H9 (cell line): ENCODE measurements at regions not wholly inside any gene's neighbourhood (a gene's known extent, or its start where the extent isn't known, plus 50 kb on each side); places are given as distances from the start of the nearest gene placed in this dataset.
"Not testable (repeated sequence)": the region's sequence is repeated elsewhere in the genome, so short reads cannot be mapped to it uniquely, and the experiment has no call there.

ENCODE experiments used
- DNase-seq: peaks from one replicate; pipeline ENCODE4 v3.0.0-alpha.2; 2017
- H2AFZ ChIP-seq: one replicate; pipeline ENCODE4 v1.6.1; 2013; ENCODE audit warnings: mild to moderate bottlenecking, low read length, control low read depth, moderate library complexity
- H2AK5ac ChIP-seq: 2 replicates; pipeline ENCODE4 v1.6.1; 2013; ENCODE audit warnings: low read length, control low read depth, mixed read lengths; ENCODE audit not compliant: insufficient read length
- H2BK120ac ChIP-seq: one replicate; pipeline ENCODE4 v1.6.1; 2013; ENCODE audit warnings: low read depth, mild to moderate bottlenecking, low read length, control low read depth, inconsistent platforms; ENCODE audit not compliant: poor library complexity, severe bottlenecking
- H2BK12ac ChIP-seq: 2 replicates; pipeline ENCODE4 v1.6.1; 2013; ENCODE audit warnings: low read length, control low read depth, mixed read lengths, low read depth; ENCODE audit not compliant: insufficient read length
- H2BK15ac ChIP-seq: 2 replicates; pipeline ENCODE4 v1.6.1; 2013; ENCODE audit warnings: low read depth, low read length, control low read depth
- H2BK20ac ChIP-seq: one replicate; pipeline ENCODE4 v1.6.1; 2013; ENCODE audit warnings: low read depth, mild to moderate bottlenecking, low read length, control low read depth, inconsistent platforms; ENCODE audit not compliant: poor library complexity, severe bottlenecking
- H2BK5ac ChIP-seq: 2 replicates; pipeline ENCODE4 v1.6.1; 2013; ENCODE audit warnings: low read length, control low read depth, mixed read lengths; ENCODE audit not compliant: insufficient read length
- H3K14ac ChIP-seq: 2 replicates; pipeline ENCODE4 v1.6.1; 2013; ENCODE audit warnings: low read length, control low read depth; ENCODE audit not compliant: insufficient read depth
- H3K18ac ChIP-seq: 2 replicates; pipeline ENCODE4 v1.6.1; 2013; ENCODE audit warnings: low read depth, mild to moderate bottlenecking, mixed read lengths, low read length, control low read depth; ENCODE audit not compliant: insufficient read length
- H3K23ac ChIP-seq: 2 replicates; pipeline ENCODE4 v1.6.1; 2013; ENCODE audit warnings: low read length, control low read depth, mixed read lengths, low read depth; ENCODE audit not compliant: insufficient read length
- H3K23me2 ChIP-seq: 2 replicates; pipeline ENCODE4 v1.6.1; 2013; ENCODE audit warnings: low read depth, mild to moderate bottlenecking, mixed read lengths, low read length, control low read depth; ENCODE audit not compliant: insufficient read length, poor library complexity, severe bottlenecking
- H3K27ac ChIP-seq: 2 replicates; pipeline ENCODE4 v1.5.1; 2013; ENCODE audit warnings: low read length, control low read depth, mixed read lengths, low read depth; ENCODE audit not compliant: insufficient read length
- H3K27me3 ChIP-seq: 2 replicates; pipeline ENCODE4 v1.6.1; 2013; ENCODE audit warnings: low read length, control low read depth, inconsistent platforms; ENCODE audit not compliant: insufficient read depth
- H3K4ac ChIP-seq: 2 replicates; pipeline ENCODE4 v1.6.1; 2013; ENCODE audit warnings: low read depth, mild to moderate bottlenecking, control low read depth, inconsistent platforms, low read length, moderate library complexity
- H3K4me1 ChIP-seq: 2 replicates; pipeline ENCODE4 v1.6.1; 2013; ENCODE audit warnings: low read length, control low read depth, inconsistent platforms; ENCODE audit not compliant: insufficient read depth
- H3K4me2 ChIP-seq: 2 replicates; pipeline ENCODE4 v1.6.1; 2013; ENCODE audit warnings: low read length, control low read depth, mixed read lengths; ENCODE audit not compliant: insufficient read length, insufficient read depth
- H3K56ac ChIP-seq: 2 replicates; pipeline ENCODE4 v1.6.1; 2013; ENCODE audit warnings: low read depth, mild to moderate bottlenecking, mixed read lengths, low read length, control low read depth; ENCODE audit not compliant: insufficient read length
- H3K79me1 ChIP-seq: 2 replicates; pipeline ENCODE4 v1.6.1; 2013; ENCODE audit warnings: low read depth, mild to moderate bottlenecking, moderate library complexity, low read length, control low read depth, inconsistent platforms; ENCODE audit not compliant: insufficient read depth, poor library complexity, severe bottlenecking
- H3K79me2 ChIP-seq: 2 replicates; pipeline ENCODE4 v1.6.1; 2013; ENCODE audit warnings: low read length, control low read depth, inconsistent platforms; ENCODE audit not compliant: insufficient read depth
- H3K9ac ChIP-seq: 2 replicates; pipeline ENCODE4 v1.6.1; 2013; ENCODE audit warnings: low read length, control low read depth, mixed read lengths; ENCODE audit not compliant: insufficient read length; ENCODE audit errors: extremely low read depth
- H3K9me3 ChIP-seq: one replicate; pipeline ENCODE4 v1.6.1; 2013; ENCODE audit warnings: low read depth, low read length, inconsistent platforms; ENCODE audit not compliant: control insufficient read depth
- H3T11ph ChIP-seq: one replicate; pipeline ENCODE4 v1.6.1; 2013; ENCODE audit warnings: mild to moderate bottlenecking, low read length, control low read depth, inconsistent platforms
- H4K20me1 ChIP-seq: one replicate; pipeline ENCODE4 v1.6.1; 2013; ENCODE audit not compliant: control insufficient read depth, insufficient read length, insufficient read depth
- H4K5ac ChIP-seq: 2 replicates; pipeline ENCODE4 v1.6.1; 2013; ENCODE audit warnings: low read depth, mild to moderate bottlenecking, mixed read lengths, low read length, control low read depth; ENCODE audit not compliant: insufficient read length
- H4K8ac ChIP-seq: replicated peaks from 2 replicates; pipeline ENCODE4 v1.6.1; 2013; ENCODE audit warnings: low read length, control low read depth, mixed read lengths, low read depth; ENCODE audit not compliant: insufficient read length
- H4K91ac ChIP-seq: 2 replicates; pipeline ENCODE4 v1.6.1; 2013; ENCODE audit warnings: low read depth, mild to moderate bottlenecking, moderate library complexity, mixed read lengths, low read length, control low read depth; ENCODE audit not compliant: insufficient read length
- H3K27ac Mint-ChIP-seq, 3 experiments: 2 replicates in 2 of 3; 3 replicates in 1 of 3; pipeline ENCODE4 v1.8.0; 2020 to 2021; ENCODE audit warnings: mixed read lengths in 3 of 3, mild to moderate bottlenecking in 1 of 3, moderate library complexity in 1 of 3
- H3K27me3 Mint-ChIP-seq: 2 replicates; pipeline ENCODE4 v1.8.0; 2021; ENCODE audit warnings: low read depth, mild to moderate bottlenecking, moderate library complexity, mixed read lengths
- H3K36me3 Mint-ChIP-seq, 3 experiments: 2 replicates in 2 of 3; 3 replicates in 1 of 3; pipeline ENCODE4 v1.8.0; 2020 to 2021; ENCODE audit warnings: low read depth in 3 of 3, mixed read lengths in 3 of 3; ENCODE audit not compliant: insufficient read depth in 1 of 3
- H3K4me1 Mint-ChIP-seq, 2 experiments: 2 replicates each; pipeline ENCODE4 v1.8.0; 2020; ENCODE audit warnings: mixed read lengths in 2 of 2
- H3K4me3 Mint-ChIP-seq, 2 experiments: 2 replicates in 1 of 2; 3 replicates in 1 of 2; pipeline ENCODE4 v1.8.0; 2020 to 2021; ENCODE audit warnings: mild to moderate bottlenecking in 2 of 2, mixed read lengths in 2 of 2, moderate library complexity in 1 of 2
- H3K9me3 Mint-ChIP-seq, 2 experiments: 2 replicates in 1 of 2; 3 replicates in 1 of 2; pipeline ENCODE4 v1.8.0; 2020; ENCODE audit warnings: mild to moderate bottlenecking in 2 of 2, mixed read lengths in 2 of 2, moderate library complexity in 1 of 2
- WGBS: extraction: QIAGEN DNeasy Blood & Tissue Kit; methylation state at CpG from one replicate; pipeline ENCODE4 v1.1.7; 2013; ENCODE audit warnings: missing lambda C conversion rate, low lambda C conversion rate, mixed read lengths; ENCODE audit not compliant: insufficient read length; ENCODE audit errors: extremely low coverage; 5-methylcytosine and 5-hydroxymethylcytosine counted together

- H3K4me1 ChIP-seq, H3K9me3 ChIP-seq, H4K91ac ChIP-seq, H3K4me3 Mint-ChIP-seq, H3K56ac ChIP-seq, H4K8ac ChIP-seq, H3K23me2 ChIP-seq, H3K27ac ChIP-seq, H2BK12ac ChIP-seq, H3K14ac ChIP-seq, H3K27me3 Mint-ChIP-seq, H4K20me1 ChIP-seq, H4K5ac ChIP-seq, H3K18ac ChIP-seq, H2BK15ac ChIP-seq, H3K27ac Mint-ChIP-seq, H3T11ph ChIP-seq, H2AFZ ChIP-seq, H3K4me1 Mint-ChIP-seq, H3K23ac ChIP-seq, H2BK20ac ChIP-seq, H2BK5ac ChIP-seq, H2AK5ac ChIP-seq, H3K4me2 ChIP-seq, H2BK120ac ChIP-seq, H3K4ac ChIP-seq, H3K27me3 ChIP-seq, H3K36me3 Mint-ChIP-seq, H3K79me2 ChIP-seq, H3K79me1 ChIP-seq, H3K9ac ChIP-seq, DNase-seq: not testable (repeated sequence)
- H3K9me3 Mint-ChIP-seq: peaks cover 38 to 39% of the 10 kb centered on the region in 2 experiments
- WGBS: no CpG with 5 or more reads among the region's 2 CpGs
These were observed 240.9 kb downstream of the TP53TG3F start for GRCh38 chr16:33700320-33700719.

GRCh38 chr16:33706845-33707590 lies 247.6 kb downstream of the TP53TG3F start:
- H2BK5ac ChIP-seq, H2BK20ac ChIP-seq, H3K18ac ChIP-seq, DNase-seq, H3K79me2 ChIP-seq, H3K4me2 ChIP-seq, H2AK5ac ChIP-seq, H3K4ac ChIP-seq, H3K56ac ChIP-seq, H2BK12ac ChIP-seq, H3K14ac ChIP-seq, H2BK15ac ChIP-seq, H3K9ac ChIP-seq, H3K27ac ChIP-seq, H3K4me1 Mint-ChIP-seq, H4K20me1 ChIP-seq, H4K91ac ChIP-seq, H3K9me3 ChIP-seq, H4K5ac ChIP-seq, H3K4me1 ChIP-seq, H3K36me3 Mint-ChIP-seq, H3T11ph ChIP-seq, H3K79me1 ChIP-seq, H2BK120ac ChIP-seq, H3K27me3 ChIP-seq, H3K23ac ChIP-seq, H3K27ac Mint-ChIP-seq, H3K4me3 Mint-ChIP-seq, H3K27me3 Mint-ChIP-seq, H3K23me2 ChIP-seq, H4K8ac ChIP-seq, H2AFZ ChIP-seq: not testable (repeated sequence)
- WGBS: no CpG with 5 or more reads among the region's 55 CpGs
- H3K9me3 Mint-ChIP-seq: peaks cover 46 to 51% of the 10 kb centered on the region in 2 experiments
